SH-SY5Y (cell line): ENCODE measurements at regions not wholly inside any gene's neighbourhood (a gene's known extent, or its start where the extent isn't known, plus 50 kb on each side); places are given as distances from the start of the nearest gene placed in this dataset.
A peak's percentile ranks its signal among the peaks of the same experiment; 100 is the strongest.

Experiments used
- GATA2 ChIP-seq: IDR thresholded peaks from 2 replicates; pipeline ENCODE4 v1.6.1; 2011; ENCODE audit warnings: mild to moderate bottlenecking, low read depth, low read length
- GATA3 ChIP-seq: IDR thresholded peaks from 2 replicates; pipeline ENCODE4 v1.6.1; 2011; ENCODE audit warnings: low read depth, mild to moderate bottlenecking, low read length, moderate library complexity

GRCh38 chr2:231655894-231656293 is 52.4 kb upstream of the PTMA start:
- TF ChIP-seq GATA2 (peak; percentile 47; the same call in 1 of the 2 replicates), GATA3 (no peak)
